DND-41 (cell line): ENCODE measurements at regions not wholly inside any gene's neighbourhood (a gene's known extent, or its start where the extent isn't known, plus 50 kb on each side); places are given as distances from the start of the nearest gene placed in this dataset.
"Not testable (repeated sequence)": the region's sequence is repeated elsewhere in the genome, so short reads cannot be mapped to it uniquely, and the experiment has no call there.

ENCODE experiments used
- ATAC-seq: fragments of 200-7000 bp; cut with Tn5 transposase; 3 replicates; pipeline ENCODE4 v1.9.1; 2021; ENCODE audit warnings: low read depth; ENCODE audit not compliant: insufficient read depth
- DNase-seq: peaks from one replicate; pipeline ENCODE4 v3.0.0-alpha.2; 2020
- H2AFZ ChIP-seq: 2 replicates; pipeline ENCODE4 v1.6.0; 2012; ENCODE audit warnings: low read depth, low read length
- H3K27ac ChIP-seq: 2 replicates; pipeline ENCODE4 v1.5.1; 2012; ENCODE audit warnings: low read length, inconsistent platforms
- H3K27me3 ChIP-seq: fragments of 200-600 bp; sonication (generic); 2 replicates; pipeline ENCODE4 v1.6.0; 2012; ENCODE audit warnings: low read length, mild to moderate bottlenecking, inconsistent platforms; ENCODE audit not compliant: insufficient read depth, poor library complexity
- H3K36me3 ChIP-seq: 2 replicates; pipeline ENCODE4 v1.5.1; 2012; ENCODE audit warnings: low read length, inconsistent platforms; ENCODE audit not compliant: insufficient read depth
- H3K4me1 ChIP-seq: 2 replicates; pipeline ENCODE4 v1.5.1; 2012; ENCODE audit warnings: mild to moderate bottlenecking, low read length; ENCODE audit not compliant: insufficient read depth
- H3K4me2 ChIP-seq: 2 replicates; pipeline ENCODE4 v1.6.0; 2012; ENCODE audit warnings: mild to moderate bottlenecking, moderate library complexity, low read length, inconsistent platforms; ENCODE audit not compliant: insufficient read depth
- H3K4me3 ChIP-seq, 2 experiments: fragments of 200-600 bp in 1 of 2; shearing (Covaris generic) in 1 of 2; 2 replicates each; pipeline ENCODE4 v1.5.1; 2012 to 2016; ENCODE audit warnings: inconsistent platforms in 2 of 2, low read length in 2 of 2, mild to moderate bottlenecking in 2 of 2, low read depth in 1 of 2, moderate library complexity in 1 of 2
- H3K79me2 ChIP-seq: 2 replicates; pipeline ENCODE4 v1.6.0; 2012; ENCODE audit warnings: low read length, inconsistent platforms; ENCODE audit not compliant: insufficient read depth
- H3K9ac ChIP-seq: 2 replicates; pipeline ENCODE4 v1.6.0; 2012; ENCODE audit warnings: low read depth, mild to moderate bottlenecking, inconsistent platforms, low read length, moderate library complexity
- H3K9me3 ChIP-seq: 2 replicates; pipeline ENCODE4 v1.5.1; 2012; ENCODE audit warnings: low read length, moderate library complexity, mild to moderate bottlenecking, inconsistent platforms; ENCODE audit not compliant: insufficient read depth, severe bottlenecking
- H4K20me1 ChIP-seq: 2 replicates; pipeline ENCODE4 v1.6.0; 2012; ENCODE audit warnings: low read length; ENCODE audit not compliant: insufficient read depth
- EZH2 ChIP-seq: IDR thresholded peaks from 3 replicates; pipeline ENCODE4 v1.6.1; 2012; ENCODE audit warnings: borderline replicate concordance, low read depth, mild to moderate bottlenecking, moderate library complexity, low read length, inconsistent platforms; ENCODE audit not compliant: severe bottlenecking
- TF ChIP-seq, protein P1 (sequence below): IDR thresholded peaks from 2 replicates; pipeline ENCODE4 v1.5.1; 2012; ENCODE audit warnings: borderline replicate concordance, low read length, moderate library complexity, mild to moderate bottlenecking; ENCODE audit not compliant: poor library complexity, severe bottlenecking; ENCODE audit errors: extremely low read depth

DNA sequence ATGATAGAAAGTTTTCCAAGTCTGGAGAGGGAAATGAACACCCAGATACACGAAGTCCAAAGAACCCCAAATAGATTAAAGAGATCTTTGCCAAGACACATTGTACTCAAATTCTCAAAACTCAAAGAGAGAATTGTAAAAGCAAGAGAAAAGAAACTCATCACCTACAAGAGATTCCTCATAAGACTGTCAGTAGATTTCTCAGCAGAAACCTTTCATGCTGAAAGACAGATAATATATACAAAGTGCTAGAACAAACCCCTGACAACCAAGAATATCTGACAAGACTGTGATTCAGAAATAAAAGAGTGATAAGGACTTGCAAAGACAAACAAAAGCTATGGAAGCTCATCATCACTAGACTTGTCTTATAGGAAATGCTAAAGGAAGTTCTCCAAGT, 326.7 kb upstream of the ZNF608 start:
- H3K9me3 ChIP-seq, result peaks cover 21% of the 10 kb centered on the region
- TF ChIP-seq EZH2, result no peak
- TF ChIP-seq, protein P1, sequence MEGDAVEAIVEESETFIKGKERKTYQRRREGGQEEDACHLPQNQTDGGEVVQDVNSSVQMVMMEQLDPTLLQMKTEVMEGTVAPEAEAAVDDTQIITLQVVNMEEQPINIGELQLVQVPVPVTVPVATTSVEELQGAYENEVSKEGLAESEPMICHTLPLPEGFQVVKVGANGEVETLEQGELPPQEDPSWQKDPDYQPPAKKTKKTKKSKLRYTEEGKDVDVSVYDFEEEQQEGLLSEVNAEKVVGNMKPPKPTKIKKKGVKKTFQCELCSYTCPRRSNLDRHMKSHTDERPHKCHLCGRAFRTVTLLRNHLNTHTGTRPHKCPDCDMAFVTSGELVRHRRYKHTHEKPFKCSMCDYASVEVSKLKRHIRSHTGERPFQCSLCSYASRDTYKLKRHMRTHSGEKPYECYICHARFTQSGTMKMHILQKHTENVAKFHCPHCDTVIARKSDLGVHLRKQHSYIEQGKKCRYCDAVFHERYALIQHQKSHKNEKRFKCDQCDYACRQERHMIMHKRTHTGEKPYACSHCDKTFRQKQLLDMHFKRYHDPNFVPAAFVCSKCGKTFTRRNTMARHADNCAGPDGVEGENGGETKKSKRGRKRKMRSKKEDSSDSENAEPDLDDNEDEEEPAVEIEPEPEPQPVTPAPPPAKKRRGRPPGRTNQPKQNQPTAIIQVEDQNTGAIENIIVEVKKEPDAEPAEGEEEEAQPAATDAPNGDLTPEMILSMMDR, result no peak
- no peaks in the 10 kb centered on the region for H3K36me3 ChIP-seq
- no peaks in the 10 kb centered on the region for H3K79me2 ChIP-seq
- DNase-seq (no peak), ATAC-seq (no peak)
- no peaks in the 10 kb centered on the region for H3K4me1 ChIP-seq
- no peak overlapping the region for H3K4me2 ChIP-seq
- H3K9ac ChIP-seq, result no peak overlapping the region
- no peaks in the 10 kb centered on the region for H3K27me3 ChIP-seq
- H2AFZ ChIP-seq, result no peak overlapping the region
- no peak overlapping the region for H3K4me3 ChIP-seq
- H4K20me1 ChIP-seq, result no peaks in the 10 kb centered on the region
- H3K27ac ChIP-seq, result no peak overlapping the region

DNA sequence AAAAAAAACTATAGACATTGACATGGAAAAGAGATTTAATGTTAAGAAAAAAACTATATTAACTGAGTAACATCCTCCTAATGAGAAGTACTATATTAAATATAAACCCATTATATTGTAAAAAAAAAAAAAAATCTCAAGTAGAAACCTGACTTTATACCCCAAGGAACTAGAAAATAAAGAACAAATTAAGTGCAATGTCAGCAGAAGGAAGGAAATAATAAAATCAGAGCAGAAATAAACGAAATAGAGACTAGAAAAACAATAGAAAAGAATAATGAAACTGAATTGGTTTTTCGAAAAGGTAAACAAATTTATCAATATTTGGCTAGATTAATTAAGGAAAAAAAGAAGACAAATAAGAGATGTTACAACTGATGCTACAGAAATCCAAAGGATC, 329.1 kb upstream of the ZNF608 start:
- Histone ChIP-seq H3K79me2 (no peaks in the 10 kb centered on the region), H3K4me1 (no peaks in the 10 kb centered on the region), H3K9ac (no peak overlapping the region), H3K27ac (no peak overlapping the region), H4K20me1 (no peaks in the 10 kb centered on the region), H3K4me2 (no peak overlapping the region), H3K9me3 (peaks cover 18% of the 10 kb centered on the region), H3K36me3 (no peaks in the 10 kb centered on the region), H3K27me3 (no peaks in the 10 kb centered on the region), H3K4me3 (no peak overlapping the region), H2AFZ (no peak overlapping the region)
- TF ChIP-seq, protein P1, result no peak
- no peak for TF ChIP-seq EZH2
- DNase-seq (no peak), ATAC-seq (no peak)

DNA sequence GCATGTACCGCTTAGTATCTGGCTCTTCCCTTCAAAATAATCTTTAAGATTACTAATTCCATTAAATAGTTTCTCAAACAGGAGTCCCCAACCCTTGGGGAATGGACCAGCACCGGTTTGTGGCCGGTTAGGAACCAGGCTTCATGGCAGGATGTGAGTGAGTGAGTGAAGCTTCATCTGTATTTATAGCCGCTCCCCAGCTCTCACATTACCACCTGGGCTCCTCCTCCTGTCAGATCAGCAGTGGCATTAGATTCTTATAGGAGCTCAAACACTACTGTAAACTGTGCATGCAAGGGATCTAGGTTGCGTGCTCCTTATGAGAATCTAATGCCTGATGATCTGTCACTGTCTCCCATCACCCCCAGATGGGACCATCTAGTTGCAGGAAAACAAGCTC, 332.6 kb upstream of the ZNF608 start:
- not testable (repeated sequence) for H2AFZ ChIP-seq, ATAC-seq, H4K20me1 ChIP-seq, H3K27ac ChIP-seq, H3K27me3 ChIP-seq, H3K9ac ChIP-seq, H3K9me3 ChIP-seq, H3K79me2 ChIP-seq, H3K4me3 ChIP-seq, H3K36me3 ChIP-seq, DNase-seq, H3K4me2 ChIP-seq, H3K4me1 ChIP-seq

DNA sequence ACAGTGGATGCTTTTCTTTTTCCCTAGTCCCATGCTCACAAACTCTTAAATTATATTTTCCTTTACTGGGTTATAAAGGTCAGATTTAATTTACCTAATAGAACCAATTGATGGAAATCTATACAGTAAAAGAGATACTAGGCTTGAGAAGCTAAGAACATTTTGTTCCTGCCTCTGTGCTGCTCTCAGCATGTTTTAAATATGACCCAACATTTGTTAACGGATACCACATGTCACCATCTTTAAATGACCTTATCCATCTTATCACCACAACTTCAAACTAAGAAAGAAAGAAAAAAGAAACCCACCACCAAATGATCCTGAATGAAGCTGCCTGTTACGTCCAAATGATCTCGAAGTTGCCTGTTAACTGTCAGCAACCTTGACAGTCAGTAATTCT, 334.7 kb upstream of the ZNF608 start:
- Histone ChIP-seq H2AFZ (no peak overlapping the region), H3K4me3 (no peak overlapping the region), H3K27ac (no peak overlapping the region), H3K4me2 (no peak overlapping the region), H3K9me3 (no peaks in the 10 kb centered on the region), H3K79me2 (no peaks in the 10 kb centered on the region), H3K36me3 (no peaks in the 10 kb centered on the region), H4K20me1 (no peaks in the 10 kb centered on the region), H3K4me1 (no peaks in the 10 kb centered on the region), H3K9ac (no peak overlapping the region), H3K27me3 (no peaks in the 10 kb centered on the region)
- DNase-seq (no peak), ATAC-seq (no peak)
- TF ChIP-seq EZH2, result no peak
- TF ChIP-seq, protein P1, result no peak
